SJCRH30 (cell line): ENCODE measurements at regions not wholly inside any gene's neighbourhood (a gene's known extent, or its start where the extent isn't known, plus 50 kb on each side); places are given as distances from the start of the nearest gene placed in this dataset.

Experiments
- DNase-seq, 2 experiments: peaks; one replicate each; pipeline ENCODE4 v3.0.0-alpha.2; 2015 to 2020
- H3K27ac ChIP-seq: fragments of 250-450 bp; sonication (Bioruptor Pico); 2 replicates; pipeline ENCODE4 v1.5.1; 2020; ENCODE audit warnings: mild to moderate bottlenecking, moderate library complexity
- H3K27me3 ChIP-seq: fragments of 250-450 bp; sonication (Bioruptor Pico); 2 replicates; pipeline ENCODE4 v1.5.1; 2020; ENCODE audit warnings: mild to moderate bottlenecking, moderate library complexity
- H3K36me3 ChIP-seq: fragments of 250-450 bp; sonication (Bioruptor Pico); 2 replicates; pipeline ENCODE4 v1.5.1; 2020; ENCODE audit warnings: mild to moderate bottlenecking, moderate library complexity
- H3K4me1 ChIP-seq: fragments of 250-450 bp; sonication (Bioruptor Pico); 2 replicates; pipeline ENCODE4 v1.5.1; 2020; ENCODE audit warnings: mild to moderate bottlenecking, moderate library complexity
- H3K4me3 ChIP-seq: fragments of 250-450 bp; sonication (Bioruptor Pico); 2 replicates; pipeline ENCODE4 v1.5.1; 2020; ENCODE audit warnings: mild to moderate bottlenecking, moderate library complexity
- H3K9me3 ChIP-seq: fragments of 250-450 bp; sonication (Bioruptor Pico); replicated peaks from 2 replicates; pipeline ENCODE4 v1.5.1; 2020; ENCODE audit warnings: mild to moderate bottlenecking, moderate library complexity

DNA sequence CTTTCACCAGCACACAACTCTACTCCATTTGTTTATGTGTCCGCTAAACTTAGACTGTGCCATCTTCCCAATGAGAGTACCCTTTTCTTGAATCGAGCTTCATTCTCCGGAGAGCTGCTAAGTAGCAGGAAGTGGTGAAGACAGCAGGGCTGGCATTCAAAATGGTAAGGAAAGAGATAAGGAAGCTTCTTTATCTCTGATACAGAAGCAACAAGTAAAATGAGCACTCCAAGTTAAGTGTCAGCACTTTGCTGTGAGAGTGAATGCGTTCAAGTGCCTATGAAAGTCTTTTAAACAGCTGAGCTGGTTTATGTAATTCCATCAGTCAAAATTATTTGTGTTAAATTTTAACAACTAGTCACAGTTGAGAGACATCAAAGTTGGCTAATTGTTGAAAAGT is 386.8 kb upstream of the PTPRD start:
- Histone ChIP-seq H3K27me3 (no peaks in the 10 kb centered on the region), H3K4me1 (no peaks in the 10 kb centered on the region), H3K9me3 (no peaks in the 10 kb centered on the region), H3K36me3 (no peaks in the 10 kb centered on the region), H3K4me3 (no peak overlapping the region), H3K27ac (no peak overlapping the region)
- DNase-seq, result no peak

DNA sequence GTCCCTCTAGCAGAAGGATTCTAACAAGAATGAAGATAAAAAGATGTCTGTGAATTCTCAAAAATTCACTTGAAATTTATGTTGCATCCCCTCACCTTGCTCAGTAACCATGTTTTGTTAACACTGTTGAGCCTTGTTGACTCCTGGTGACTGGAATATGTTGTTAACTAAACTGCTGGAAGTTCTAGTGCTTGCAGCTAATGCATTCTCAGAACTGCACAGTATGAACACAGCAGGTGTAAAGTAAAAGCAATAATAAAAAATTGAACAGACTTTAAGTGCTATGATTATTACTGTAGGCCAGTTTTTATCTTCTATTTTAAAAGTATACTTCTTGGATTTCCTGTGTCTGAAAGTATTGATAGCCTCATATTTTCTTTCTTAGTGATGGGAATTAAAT is 388.7 kb upstream of the PTPRD start:
- Histone ChIP-seq H3K9me3 (no peaks in the 10 kb centered on the region), H3K27ac (no peak overlapping the region), H3K27me3 (no peaks in the 10 kb centered on the region), H3K4me1 (no peaks in the 10 kb centered on the region), H3K4me3 (no peak overlapping the region), H3K36me3 (no peaks in the 10 kb centered on the region)
- no peak for DNase-seq

DNA sequence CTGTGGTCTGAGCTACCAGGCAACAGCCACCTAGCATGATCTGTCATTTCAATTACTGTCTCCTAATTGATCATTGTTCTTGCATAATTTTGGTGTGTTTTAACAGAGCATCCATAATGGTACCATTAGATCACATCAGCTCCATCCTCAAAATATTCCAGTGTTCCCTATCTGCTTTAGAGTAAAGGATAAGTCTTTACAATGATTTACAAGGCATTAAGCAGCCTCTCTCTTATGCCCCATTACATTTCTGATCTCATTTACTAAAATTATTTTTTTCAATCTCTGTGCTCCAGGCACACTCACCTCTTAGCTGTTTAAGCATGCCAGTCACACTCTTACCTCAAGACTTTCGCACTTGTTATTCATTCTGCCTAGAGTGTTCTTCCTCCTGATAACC is 389.9 kb upstream of the PTPRD start:
- Histone ChIP-seq H3K27me3 (no peaks in the 10 kb centered on the region), H3K9me3 (no peaks in the 10 kb centered on the region), H3K27ac (no peak overlapping the region), H3K4me1 (no peaks in the 10 kb centered on the region), H3K4me3 (no peak overlapping the region), H3K36me3 (no peaks in the 10 kb centered on the region)
- no peak for DNase-seq

DNA sequence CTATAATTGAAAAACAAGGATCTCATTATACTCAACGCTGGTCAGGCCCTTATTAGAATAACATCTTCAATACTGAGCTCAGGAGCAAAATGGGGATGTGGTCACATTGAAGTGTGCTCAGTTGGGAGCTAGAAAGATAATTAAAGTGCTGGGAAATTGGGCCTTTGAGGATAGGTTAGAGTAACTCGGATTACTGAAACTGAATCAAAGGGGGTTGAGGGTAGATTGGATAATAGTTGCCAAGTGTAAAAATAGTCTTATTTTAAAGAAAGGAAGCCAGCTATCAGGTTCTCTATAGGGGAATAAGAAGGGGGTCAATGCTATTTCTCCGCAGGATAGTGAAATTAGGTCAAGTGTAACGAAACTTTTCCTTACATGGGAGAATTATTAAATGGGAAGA is 391.0 kb upstream of the PTPRD start:
- no peaks in the 10 kb centered on the region for H3K36me3 ChIP-seq
- no peaks in the 10 kb centered on the region for H3K9me3 ChIP-seq
- H3K4me3 ChIP-seq, result no peak overlapping the region
- no peak for DNase-seq
- H3K4me1 ChIP-seq, result no peaks in the 10 kb centered on the region
- H3K27me3 ChIP-seq, result no peaks in the 10 kb centered on the region
- no peak overlapping the region for H3K27ac ChIP-seq

DNA sequence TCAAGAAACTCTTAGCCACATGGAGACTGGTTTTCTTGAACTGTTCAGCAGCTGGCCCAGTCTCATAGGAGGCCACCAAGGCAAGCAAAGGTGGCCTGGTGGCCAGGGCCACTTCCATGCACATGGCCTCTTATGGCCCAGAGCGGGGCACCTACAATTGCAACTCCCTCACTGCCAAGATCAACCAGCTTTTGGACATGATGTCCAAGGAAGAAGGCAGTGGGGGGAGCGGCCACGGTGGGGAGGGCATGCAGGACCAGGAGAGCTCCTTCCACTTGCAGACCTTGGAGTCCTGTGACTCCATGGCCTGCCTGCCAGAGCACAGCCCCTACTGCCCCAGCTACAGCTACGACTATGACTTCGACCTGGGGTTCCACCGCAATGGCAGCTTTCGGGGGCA is 398.9 kb upstream of the PTPRD start:
- no peaks in the 10 kb centered on the region for H3K4me1 ChIP-seq

DNA sequence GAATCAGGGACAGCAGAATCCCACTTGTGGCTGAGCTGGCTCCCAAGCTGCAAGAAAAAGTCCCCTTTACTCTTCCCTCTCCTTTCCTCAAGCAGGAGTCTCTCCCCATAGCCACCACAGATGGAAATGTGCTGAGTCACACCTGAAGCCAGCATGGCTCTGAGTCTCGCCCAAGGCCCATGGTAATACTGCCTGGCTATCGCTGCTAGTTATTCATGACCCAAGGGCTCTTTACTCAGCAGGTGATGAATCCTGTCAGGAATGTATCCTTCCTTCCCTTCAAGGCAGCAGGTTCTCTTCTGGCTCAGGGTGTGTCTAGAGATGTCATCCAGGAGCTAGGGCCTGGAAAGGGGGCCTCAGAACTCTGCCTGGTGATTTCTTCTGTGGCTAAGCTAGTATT is 403.3 kb upstream of the PTPRD start:
- H3K4me1 ChIP-seq, result no peaks in the 10 kb centered on the region
- H3K36me3 ChIP-seq, result no peaks in the 10 kb centered on the region
- no peak overlapping the region for H3K27ac ChIP-seq
- H3K9me3 ChIP-seq, result no peaks in the 10 kb centered on the region
- no peak for DNase-seq
- H3K4me3 ChIP-seq, result no peak overlapping the region
- no peaks in the 10 kb centered on the region for H3K27me3 ChIP-seq

More for the DNA sequence above, 398.9 kb upstream of the PTPRD start:
- no peak overlapping the region for H3K27ac ChIP-seq
- no peak overlapping the region for H3K4me3 ChIP-seq
- no peaks in the 10 kb centered on the region for H3K36me3 ChIP-seq
- DNase-seq, result no peak
- H3K9me3 ChIP-seq, result no peaks in the 10 kb centered on the region
- H3K27me3 ChIP-seq, result no peaks in the 10 kb centered on the region

DNA sequence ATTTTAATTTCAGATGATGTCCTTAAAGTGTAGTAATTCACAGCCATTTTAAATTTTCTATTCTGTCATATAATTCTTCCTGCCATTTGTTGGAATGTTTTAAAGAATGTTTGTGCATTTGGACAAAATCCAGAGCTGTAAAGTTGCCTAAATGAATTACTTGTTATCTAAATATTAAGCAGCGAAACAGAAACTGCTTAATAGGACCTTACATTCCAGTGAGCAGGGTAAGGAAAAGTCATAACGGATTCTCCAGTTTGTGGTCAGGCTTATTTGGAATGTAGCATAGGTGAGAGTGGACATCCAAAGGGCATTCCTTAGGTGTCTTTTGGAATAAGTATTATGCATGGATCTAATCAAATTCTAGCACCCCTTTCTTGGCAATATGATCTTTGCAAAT is 410.4 kb upstream of the PTPRD start:
- no peak overlapping the region for H3K27ac ChIP-seq
- no peaks in the 10 kb centered on the region for H3K27me3 ChIP-seq
- DNase-seq, result no peak
- no peak overlapping the region for H3K4me3 ChIP-seq
- H3K9me3 ChIP-seq, result no peaks in the 10 kb centered on the region
- no peaks in the 10 kb centered on the region for H3K36me3 ChIP-seq
- no peaks in the 10 kb centered on the region for H3K4me1 ChIP-seq

DNA sequence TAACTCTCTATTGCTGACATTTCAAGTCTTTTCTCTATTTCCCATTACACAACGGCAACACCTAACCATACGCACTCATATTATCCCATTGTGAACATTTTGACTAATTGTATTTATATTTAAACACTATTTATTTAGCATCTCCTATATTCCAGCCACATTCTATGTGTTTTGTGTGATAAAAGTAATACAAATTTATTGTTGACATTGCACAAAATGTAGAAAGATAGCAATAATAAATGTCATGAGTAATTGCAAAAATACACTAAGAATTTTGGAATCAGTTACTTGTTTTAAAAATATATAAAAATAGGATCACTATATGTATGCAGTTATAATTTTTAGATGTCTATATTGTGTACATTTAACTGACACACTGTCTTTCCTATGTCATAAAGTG is 413.0 kb upstream of the PTPRD start:
- Histone ChIP-seq H3K27ac (no peak overlapping the region), H3K36me3 (no peaks in the 10 kb centered on the region), H3K4me3 (no peak overlapping the region), H3K9me3 (no peaks in the 10 kb centered on the region), H3K27me3 (no peaks in the 10 kb centered on the region), H3K4me1 (no peaks in the 10 kb centered on the region)
- DNase-seq, result no peak

DNA sequence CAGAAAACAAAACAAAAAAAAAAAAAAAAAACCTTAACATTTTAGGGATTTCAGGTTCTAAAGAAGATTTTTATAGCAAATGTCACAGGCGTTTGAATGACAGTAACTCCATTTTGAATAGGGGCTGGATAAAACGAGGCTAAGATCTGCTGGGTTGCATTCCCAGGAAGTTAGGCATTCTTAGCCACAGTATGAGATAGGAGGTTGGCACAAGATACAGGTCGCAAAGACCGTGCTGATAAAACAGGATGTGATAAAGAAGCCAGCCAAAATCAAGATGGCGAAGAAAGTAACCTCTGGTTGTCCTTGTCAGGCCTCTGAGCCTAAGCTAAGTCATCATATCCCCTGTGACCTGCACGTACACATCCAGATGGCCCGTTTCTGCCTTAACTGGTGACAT is 425.6 kb upstream of the PTPRD start:
- H3K27ac ChIP-seq, result no peak overlapping the region
- no peaks in the 10 kb centered on the region; the same call in 1 of the 2 replicates for H3K9me3 ChIP-seq
- no peak for DNase-seq
- H3K4me3 ChIP-seq, result no peak overlapping the region
- no peaks in the 10 kb centered on the region for H3K27me3 ChIP-seq
- H3K4me1 ChIP-seq, result no peaks in the 10 kb centered on the region
- no peaks in the 10 kb centered on the region; the same call in 1 of the 2 replicates for H3K36me3 ChIP-seq

DNA sequence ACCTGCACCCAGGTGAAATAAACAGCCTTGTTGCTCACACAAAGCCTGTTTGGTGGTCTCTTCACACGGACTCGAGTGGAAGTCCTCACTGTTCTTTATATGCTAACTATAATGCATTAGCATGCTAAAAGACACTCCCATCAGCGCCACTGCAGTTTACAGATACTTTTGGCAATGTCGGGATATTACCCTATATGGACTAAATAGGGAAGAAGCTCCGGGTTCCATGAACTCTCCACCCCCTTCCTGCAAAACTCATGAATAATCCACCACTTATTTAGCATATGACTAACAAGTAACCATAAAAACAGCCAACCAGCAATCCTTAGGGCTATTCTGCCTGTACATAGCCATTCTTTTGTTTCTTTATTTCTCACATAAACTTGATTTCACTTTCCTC is 426.2 kb upstream of the PTPRD start:
- Histone ChIP-seq H3K9me3 (no peaks in the 10 kb centered on the region; the same call in 1 of the 2 replicates), H3K27ac (no peak overlapping the region), H3K27me3 (no peaks in the 10 kb centered on the region), H3K4me3 (no peak overlapping the region), H3K36me3 (no peaks in the 10 kb centered on the region; the same call in 1 of the 2 replicates), H3K4me1 (no peaks in the 10 kb centered on the region)
- DNase-seq, result no peak

DNA sequence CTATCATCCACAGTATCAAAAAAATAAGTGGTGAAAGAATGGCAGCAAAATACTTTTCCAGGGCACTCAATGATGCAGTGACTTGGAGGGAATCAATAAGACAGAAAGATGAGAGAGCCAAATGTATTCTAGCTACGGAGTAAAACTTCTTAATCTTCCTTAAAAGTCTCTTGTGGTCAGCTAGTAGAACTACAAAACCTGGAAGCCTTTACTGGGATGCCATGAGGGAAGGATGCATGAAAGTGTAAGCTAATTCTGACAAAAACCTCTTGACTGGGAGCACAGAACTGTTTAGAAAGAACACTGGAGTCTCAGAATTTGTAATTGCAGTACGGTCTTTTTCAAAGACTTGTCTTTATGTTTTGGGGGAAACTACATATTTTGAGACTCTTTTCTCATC is 432.8 kb upstream of the PTPRD start:
- Histone ChIP-seq H3K4me3 (no peak overlapping the region), H3K9me3 (no peaks in the 10 kb centered on the region), H3K27me3 (no peaks in the 10 kb centered on the region), H3K27ac (no peak overlapping the region), H3K36me3 (no peaks in the 10 kb centered on the region; the same call in 1 of the 2 replicates), H3K4me1 (no peaks in the 10 kb centered on the region)
- DNase-seq, result no peak

DNA sequence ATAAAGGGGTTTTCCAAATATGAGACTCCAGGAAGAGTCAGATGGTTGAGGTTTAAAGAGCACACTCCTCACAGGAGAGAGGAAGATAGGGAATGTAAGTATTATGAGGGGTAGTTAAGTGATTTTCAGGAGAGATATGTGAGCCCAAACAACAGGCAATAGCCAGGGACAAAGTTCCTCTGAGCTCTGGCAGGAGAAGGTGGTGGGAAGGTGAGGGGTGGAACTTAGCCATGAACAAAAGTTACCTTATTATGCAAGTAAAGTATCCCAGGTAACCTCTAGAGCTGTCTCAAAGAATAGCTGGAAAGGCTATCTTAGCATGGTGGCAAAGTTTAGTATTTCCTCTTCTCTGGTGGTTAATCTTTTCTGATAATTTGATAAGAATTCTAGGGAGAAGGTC is 450.5 kb upstream of the PTPRD start:
- H3K4me3 ChIP-seq, result no peak overlapping the region
- no peak overlapping the region for H3K27ac ChIP-seq
- no peaks in the 10 kb centered on the region for H3K27me3 ChIP-seq
- H3K36me3 ChIP-seq, result 0 out of 2 replicates have a peak, but pooled peaks cover 2% of the 10 kb centered on the region
- no peaks in the 10 kb centered on the region for H3K9me3 ChIP-seq
- H3K4me1 ChIP-seq, result no peaks in the 10 kb centered on the region
- no peak for DNase-seq

DNA sequence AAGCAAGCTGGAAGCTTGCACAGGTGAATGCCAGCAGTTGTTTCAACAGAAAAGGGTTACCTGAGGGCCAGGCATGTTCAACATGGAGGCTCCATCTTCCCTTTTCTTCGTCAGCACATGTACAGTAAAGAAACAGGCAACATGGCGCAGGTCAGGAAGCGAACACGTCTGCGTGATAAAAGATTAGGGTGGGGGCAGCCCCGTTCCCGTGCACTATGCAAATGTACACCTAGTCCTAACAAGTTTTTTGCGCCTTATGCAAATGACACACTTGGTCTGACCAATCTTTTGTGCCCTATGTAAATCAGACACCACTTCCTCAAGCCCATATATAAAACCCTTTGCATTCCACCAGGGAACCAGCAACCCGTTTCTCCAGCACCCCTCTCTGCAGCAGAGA is 452.1 kb upstream of the PTPRD start:
- DNase-seq, result peak; percentile 84 to 89
- Histone ChIP-seq H3K4me1 (no peaks in the 10 kb centered on the region), H3K36me3 (no peaks in the 10 kb centered on the region), H3K9me3 (no peaks in the 10 kb centered on the region), H3K27me3 (no peaks in the 10 kb centered on the region), H3K27ac (peak overlapping the region; percentile 71), H3K4me3 (peak overlapping the region; percentile 70)

DNA sequence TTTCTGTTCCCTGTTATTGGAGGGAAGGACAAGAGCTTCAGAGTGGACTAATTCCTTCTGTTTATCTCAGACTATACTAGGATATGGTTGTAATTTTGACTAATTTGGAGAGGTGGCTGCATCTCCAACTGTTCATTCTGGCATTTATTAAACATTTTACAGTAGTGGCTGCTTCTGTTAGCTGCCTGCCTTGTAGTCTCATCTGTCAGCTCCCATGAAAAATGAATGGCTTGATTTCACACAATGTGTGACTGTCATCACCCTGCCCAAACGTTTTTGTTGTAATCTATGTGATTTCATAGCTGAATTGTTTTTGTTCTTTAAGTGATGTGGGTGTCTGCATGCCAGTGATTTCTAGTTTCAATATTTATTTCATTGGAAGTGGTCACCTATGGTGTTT is 459.4 kb upstream of the PTPRD start:
- H3K27ac ChIP-seq, result no peak overlapping the region
- H3K4me1 ChIP-seq, result no peaks in the 10 kb centered on the region
- DNase-seq, result no peak
- H3K27me3 ChIP-seq, result no peaks in the 10 kb centered on the region
- H3K4me3 ChIP-seq, result no peak overlapping the region
- H3K9me3 ChIP-seq, result no peaks in the 10 kb centered on the region
- H3K36me3 ChIP-seq, result no peaks in the 10 kb centered on the region

DNA sequence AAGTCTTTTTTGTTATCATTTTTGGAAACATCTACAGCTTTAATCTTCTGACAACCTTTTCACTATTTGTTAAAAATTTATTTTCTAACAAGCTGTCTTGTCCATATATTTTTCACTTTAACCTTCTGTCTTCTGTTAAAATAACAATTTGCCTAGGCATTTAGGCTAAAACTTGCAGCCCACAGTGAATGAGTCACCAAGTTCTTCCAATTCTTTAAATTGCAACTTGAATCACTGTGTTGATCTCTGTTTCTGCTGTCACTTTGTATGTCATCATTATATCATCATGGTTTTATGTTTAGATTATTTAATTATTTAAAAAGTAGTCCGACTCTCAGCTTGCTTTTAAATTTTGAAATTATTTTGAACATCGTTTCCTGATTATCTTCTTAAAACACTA is 473.8 kb upstream of the PTPRD start:
- Histone ChIP-seq H3K4me1 (no peaks in the 10 kb centered on the region), H3K27ac (no peak overlapping the region), H3K9me3 (no peaks in the 10 kb centered on the region), H3K36me3 (no peaks in the 10 kb centered on the region), H3K27me3 (no peaks in the 10 kb centered on the region), H3K4me3 (no peak overlapping the region)
- DNase-seq, result no peak

DNA sequence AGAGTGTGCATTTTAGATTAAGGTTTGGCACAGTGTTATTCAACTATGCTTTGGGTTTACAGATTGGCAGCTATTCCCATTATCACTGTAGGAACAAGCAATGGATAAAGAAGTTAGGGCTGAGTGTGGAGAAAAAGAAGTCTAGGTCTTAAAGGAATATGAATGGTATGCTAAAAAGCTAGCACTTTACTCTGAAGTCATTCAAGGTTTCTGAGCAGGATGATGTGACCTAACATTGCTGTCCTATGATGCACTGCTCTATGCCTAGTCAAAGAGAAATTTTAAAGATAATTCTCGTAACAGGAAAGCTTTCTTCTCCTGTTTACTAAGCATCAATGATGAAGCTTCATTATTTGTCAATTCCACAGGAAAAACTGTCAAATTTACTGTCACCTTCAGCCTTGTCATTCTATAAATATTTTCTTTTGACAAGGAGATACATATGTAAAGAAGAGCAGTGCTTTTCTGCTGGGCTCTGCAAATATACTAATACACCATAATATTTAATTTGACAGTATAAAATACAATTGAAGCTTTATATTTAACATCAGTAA is 476.1 kb upstream of the PTPRD start:
- Histone ChIP-seq H3K36me3 (no peaks in the 10 kb centered on the region), H3K27me3 (no peaks in the 10 kb centered on the region), H3K4me3 (no peak overlapping the region), H3K4me1 (no peaks in the 10 kb centered on the region), H3K27ac (no peak overlapping the region), H3K9me3 (no peaks in the 10 kb centered on the region)
- no peak for DNase-seq
